ENCODE measurements at regions not wholly inside any gene's neighbourhood (a gene's known extent, or its start where the extent isn't known, plus 50 kb on each side); places are given as distances from the start of the nearest gene placed in this dataset.

DNA sequence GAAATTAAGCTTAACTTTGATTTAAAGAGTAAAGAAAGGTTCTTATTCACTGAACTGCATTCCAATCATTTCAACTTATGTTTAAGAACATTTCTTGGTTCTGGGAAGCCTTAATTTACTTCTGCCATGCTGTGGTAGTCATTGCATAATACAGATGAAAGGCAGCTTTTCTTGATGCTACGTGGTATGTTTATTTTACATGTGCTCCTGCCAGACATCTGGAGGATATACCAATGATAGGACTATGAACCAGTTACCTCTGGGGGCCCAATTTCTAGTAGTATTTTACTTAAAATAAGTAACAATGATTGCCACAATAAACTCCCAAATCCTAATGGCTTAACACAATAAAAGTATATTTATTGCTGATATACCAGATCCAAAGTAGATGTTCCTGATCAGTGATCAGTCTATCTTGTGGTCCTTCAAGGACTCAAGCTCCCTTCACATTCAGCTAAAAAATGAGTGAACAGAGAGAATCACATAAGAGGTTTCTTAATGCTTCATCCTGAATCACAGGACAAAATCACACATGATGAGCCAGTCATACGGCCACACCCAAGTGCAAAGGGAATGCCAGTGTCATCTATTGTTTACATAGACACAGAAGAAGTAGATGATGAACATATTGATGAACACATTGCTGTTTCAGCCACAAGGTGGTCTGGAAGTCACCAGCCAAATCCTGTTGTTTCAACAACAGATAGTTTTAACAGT lies 56.5 kb upstream of the CCN2 start:
- Histone ChIP-seq H3K4me3 (no peak overlapping the region), H3K9ac (no peak overlapping the region), H3K9me3 (replicated peaks in 1 of 11) (peaks cover 19 to 71% (median 36%) of the 10 kb centered on the region in 11 experiments), H4K20me1 (no peaks in the 10 kb centered on the region), H3K27me3 (no peaks in the 10 kb centered on the region), H3K4me2 (no peak overlapping the region), H3K27ac (no peak overlapping the region), H3K36me3 (peaks cover 0 to 11% (median 3%) of the 10 kb centered on the region in 11 experiments; a peak in 1 of 22 replicates), H3K4me1 (peaks cover 0 to 19% (median 8%) of the 10 kb centered on the region in 10 experiments; a peak in 10 of 20 replicates)
- TF ChIP-seq Cebpa-rat (IDR thresholded peaks at IDR 0.05): no peak

DNA sequence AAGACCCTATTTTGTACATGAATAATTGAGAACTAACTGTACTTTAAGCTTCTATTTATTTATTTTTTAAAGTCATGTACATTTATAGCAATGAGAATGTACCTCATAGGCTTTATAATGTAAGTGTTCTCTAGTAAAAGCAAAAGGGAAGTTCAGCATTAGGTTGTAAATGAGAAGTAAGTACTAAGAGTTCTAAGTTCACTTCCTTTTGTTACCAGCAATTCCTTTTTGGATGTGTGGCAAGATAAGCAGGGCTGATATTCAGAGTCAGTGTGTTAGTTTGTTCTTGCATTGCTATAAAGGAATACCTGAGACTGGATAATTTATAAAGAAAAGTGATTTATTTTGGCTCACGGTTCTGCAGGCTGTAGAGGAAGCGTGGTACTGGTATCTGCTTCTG lies 54.0 kb upstream of the CCN2 start:
- TF ChIP-seq Cebpa-rat (IDR thresholded peaks at IDR 0.05): no peak
- peak overlapping the region in 2 of 11 experiments; percentile 43 to 63; a peak in 4 of 22 replicates for H3K4me2 ChIP-seq
- H3K36me3 ChIP-seq: peaks cover 0 to 11% (median 3%) of the 10 kb centered on the region in 11 experiments; a peak in 1 of 22 replicates
- no peaks in the 10 kb centered on the region for H4K20me1 ChIP-seq
- H3K4me1 ChIP-seq: peaks cover 0 to 19% (median 10%) of the 10 kb centered on the region in 10 experiments; a peak in 15 of 20 replicates
- no peak overlapping the region for H3K4me3 ChIP-seq
- H3K9me3 ChIP-seq (replicated peaks in 1 of 11): peaks cover 19 to 78% (median 45%) of the 10 kb centered on the region in 11 experiments
- H3K27me3 ChIP-seq: no peaks in the 10 kb centered on the region
- no peak overlapping the region for H3K9ac ChIP-seq
- no peak overlapping the region for H3K27ac ChIP-seq

DNA sequence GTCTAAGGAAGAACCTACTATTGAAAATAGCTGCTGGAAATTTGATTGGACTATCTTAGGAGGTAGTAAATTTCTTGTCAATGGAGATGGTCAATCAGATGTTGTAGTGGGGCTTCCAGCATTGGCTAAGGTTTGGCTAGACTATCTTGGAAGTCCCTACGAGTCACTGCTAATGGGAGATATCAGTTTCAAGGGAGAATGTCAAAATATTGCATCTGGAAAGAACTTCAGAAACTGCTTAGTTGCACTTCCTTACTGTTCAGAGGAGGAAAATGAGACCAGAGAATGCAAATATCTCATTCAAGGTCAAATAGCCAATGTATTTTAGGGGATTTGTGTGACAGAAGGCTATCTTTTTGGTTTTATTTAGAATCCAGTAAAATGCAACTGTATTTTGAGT lies 53.5 kb upstream of the CCN2 start:
- no peak overlapping the region for H3K27ac ChIP-seq
- no peak overlapping the region for H3K9ac ChIP-seq
- peaks cover 19 to 79% (median 45%) of the 10 kb centered on the region in 11 experiments for H3K9me3 ChIP-seq (replicated peaks in 1 of 11)
- no peak overlapping the region for H3K4me3 ChIP-seq
- peak overlapping the region in 2 of 11 experiments; percentile 43 to 52; a peak in 3 of 22 replicates for H3K4me2 ChIP-seq
- TF ChIP-seq Cebpa-rat (IDR thresholded peaks at IDR 0.05): no peak
- H4K20me1 ChIP-seq: no peaks in the 10 kb centered on the region
- H3K36me3 ChIP-seq: peaks cover 0 to 11% (median 3%) of the 10 kb centered on the region in 11 experiments; a peak in 1 of 22 replicates
- H3K27me3 ChIP-seq: no peaks in the 10 kb centered on the region
- peaks cover 1 to 23% (median 15%) of the 10 kb centered on the region in 10 experiments; a peak in 19 of 20 replicates for H3K4me1 ChIP-seq

DNA sequence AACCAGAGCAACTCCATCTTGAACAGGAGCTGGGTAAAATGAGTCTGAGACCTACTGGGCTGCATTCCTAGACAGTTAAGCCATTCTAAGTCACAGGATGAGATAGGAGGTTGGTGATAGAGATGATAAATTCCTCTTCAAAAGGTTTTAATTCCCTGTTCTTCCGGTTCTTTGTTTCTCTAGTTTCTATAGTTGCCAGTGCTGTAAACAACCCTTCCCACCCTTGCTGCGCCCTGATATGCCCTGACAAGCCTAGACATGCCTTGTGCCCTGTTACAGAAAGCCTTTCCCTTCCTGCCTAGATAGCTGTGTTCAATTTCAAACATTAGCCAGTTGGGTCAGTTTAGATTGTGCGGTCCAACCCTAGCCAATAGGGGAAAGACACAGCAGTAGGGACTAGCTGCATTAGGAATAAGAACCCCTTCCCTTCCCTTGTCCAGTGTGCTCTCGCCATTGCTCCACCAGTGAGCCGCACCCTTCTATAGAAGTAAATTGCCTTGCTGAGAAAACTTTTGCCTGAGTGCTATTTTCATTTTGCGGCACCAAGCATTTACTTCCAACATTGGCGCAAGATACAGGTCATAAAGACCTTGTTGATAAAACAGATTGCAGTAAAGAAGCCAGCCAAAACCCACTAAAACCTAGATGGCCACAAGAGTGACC lies 52.5 kb upstream of the CCN2 start:
- Histone ChIP-seq H3K4me3 (peak overlapping the region in 1 of 10 experiments; percentile 0; a peak in 2 of 20 replicates), H3K36me3 (peaks cover 0 to 11% (median 3%) of the 10 kb centered on the region in 11 experiments; a peak in 1 of 22 replicates), H3K9me3 (replicated peaks in 1 of 11) (peaks cover 19 to 71% (median 45%) of the 10 kb centered on the region in 11 experiments), H3K4me1 (peaks cover 8 to 29% (median 21%) of the 10 kb centered on the region in 10 experiments), H3K9ac (no peak overlapping the region), H4K20me1 (no peaks in the 10 kb centered on the region), H3K27me3 (no peaks in the 10 kb centered on the region), H3K4me2 (peak overlapping the region in 1 of 11 experiments; percentile 52; a peak in 1 of 22 replicates), H3K27ac (no peak overlapping the region)
- TF ChIP-seq Cebpa-rat (IDR thresholded peaks at IDR 0.05): no peak
